Retinal pigment epithelial cell (primary cell): ENCODE measurements at regions not wholly inside any gene's neighbourhood (a gene's known extent, or its start where the extent isn't known, plus 50 kb on each side); places are given as distances from the start of the nearest gene placed in this dataset.

Experiments used
- DNase-seq: peaks from one replicate; pipeline ENCODE4 v3.0.0-alpha.2; 2010; ENCODE audit warnings: low read depth
- H3K4me3 ChIP-seq: 2 replicates; pipeline ENCODE4 v1.5.1; 2011; ENCODE audit warnings: mild to moderate bottlenecking, low read length, control low read depth, moderate library complexity
- TF ChIP-seq, protein P1 (sequence below): conservative IDR thresholded peaks from 2 replicates; pipeline ENCODE4 v1.5.1; 2011; ENCODE audit warnings: low read depth, low read length, control low read depth, inconsistent platforms

DNA sequence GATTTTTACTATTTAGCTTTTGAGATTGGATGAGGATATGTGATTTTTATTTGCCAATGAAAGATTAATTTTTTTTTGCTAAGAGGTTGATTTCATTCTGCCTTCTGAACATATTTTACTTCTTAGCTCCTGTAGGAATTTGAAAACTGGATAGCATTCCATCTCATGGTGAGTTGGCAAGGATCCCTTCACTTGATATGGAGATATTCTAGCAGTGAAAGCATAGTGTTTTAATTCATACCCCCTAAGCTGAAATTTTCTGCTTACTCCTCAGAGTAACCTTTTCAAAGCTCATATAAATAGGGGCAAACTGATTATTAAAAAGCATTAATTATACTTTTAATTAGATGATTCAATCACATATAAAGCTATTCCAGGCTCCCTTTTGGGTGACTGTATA, 61.0 kb upstream of the KCNJ3 start:
- TF ChIP-seq, protein P1, sequence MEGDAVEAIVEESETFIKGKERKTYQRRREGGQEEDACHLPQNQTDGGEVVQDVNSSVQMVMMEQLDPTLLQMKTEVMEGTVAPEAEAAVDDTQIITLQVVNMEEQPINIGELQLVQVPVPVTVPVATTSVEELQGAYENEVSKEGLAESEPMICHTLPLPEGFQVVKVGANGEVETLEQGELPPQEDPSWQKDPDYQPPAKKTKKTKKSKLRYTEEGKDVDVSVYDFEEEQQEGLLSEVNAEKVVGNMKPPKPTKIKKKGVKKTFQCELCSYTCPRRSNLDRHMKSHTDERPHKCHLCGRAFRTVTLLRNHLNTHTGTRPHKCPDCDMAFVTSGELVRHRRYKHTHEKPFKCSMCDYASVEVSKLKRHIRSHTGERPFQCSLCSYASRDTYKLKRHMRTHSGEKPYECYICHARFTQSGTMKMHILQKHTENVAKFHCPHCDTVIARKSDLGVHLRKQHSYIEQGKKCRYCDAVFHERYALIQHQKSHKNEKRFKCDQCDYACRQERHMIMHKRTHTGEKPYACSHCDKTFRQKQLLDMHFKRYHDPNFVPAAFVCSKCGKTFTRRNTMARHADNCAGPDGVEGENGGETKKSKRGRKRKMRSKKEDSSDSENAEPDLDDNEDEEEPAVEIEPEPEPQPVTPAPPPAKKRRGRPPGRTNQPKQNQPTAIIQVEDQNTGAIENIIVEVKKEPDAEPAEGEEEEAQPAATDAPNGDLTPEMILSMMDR, result no peak
- no peak overlapping the region for H3K4me3 ChIP-seq

GRCh38 chr2:154638783-154639182, 59.7 kb upstream of the KCNJ3 start:
- TF ChIP-seq, protein P1, result no peak
- no peak overlapping the region for H3K4me3 ChIP-seq

More for the DNA sequence above, 61.0 kb upstream of the KCNJ3 start:
- DNase-seq, result peak; percentile 66

DNA sequence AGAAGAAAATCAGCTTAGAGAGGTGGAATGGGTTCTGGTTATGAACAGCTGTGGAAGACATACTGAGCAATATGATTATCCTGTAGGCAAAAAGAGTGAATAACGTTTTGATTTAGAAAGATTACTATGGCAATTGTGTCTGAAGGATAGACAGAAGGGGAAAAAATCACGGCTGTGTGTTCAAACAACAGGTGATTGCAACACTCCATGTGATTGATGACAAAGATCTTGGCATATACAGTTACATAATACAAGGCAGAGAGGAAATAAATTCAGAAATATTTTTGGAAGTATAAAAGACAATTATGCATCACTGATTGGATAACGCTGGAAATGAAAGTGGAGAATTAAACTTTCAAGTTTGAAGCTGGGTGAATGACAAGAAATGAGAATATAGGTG, 58.5 kb upstream of the KCNJ3 start:
- TF ChIP-seq, protein P1, result no peak
- H3K4me3 ChIP-seq, result no peak overlapping the region
- no peak for DNase-seq

More at GRCh38 chr2:154638783-154639182, 59.7 kb upstream of the KCNJ3 start:
- no peak for DNase-seq
